Adrenal gland (tissue), 5 donors: ENCODE measurements at regions not wholly inside any gene's neighbourhood (a gene's known extent, or its start where the extent isn't known, plus 50 kb on each side); places are given as distances from the start of the nearest gene placed in this dataset.
"Not testable (repeated sequence)": the region's sequence is repeated elsewhere in the genome, so short reads cannot be mapped to it uniquely, and the experiment has no call there.

ENCODE experiments used
- POLR2A ChIP-seq, 2 donors: fragments of 450-650 bp; IDR thresholded peaks; one replicate each; pipeline ENCODE4 v1.6.1; 2017; ENCODE audit warnings: antibody characterized with exemption in 2 of 2, mild to moderate bottlenecking in 2 of 2, moderate library complexity in 1 of 2
- TF ChIP-seq, protein P1 (sequence below), 6 experiments: fragments of 450-650 bp in 4 of 6; fragments of 200-600 bp in 2 of 6; sonication (generic) in 1 of 6; IDR thresholded peaks; 1 replicate in 5 of 6; 2 replicates in 1 of 6; pipeline versions ENCODE4 v1.5.1 to v1.8.0; 2016 to 2021; ENCODE audit warnings: antibody characterized with exemption in 6 of 6, mild to moderate bottlenecking in 2 of 6, moderate library complexity in 1 of 6
- donor health status: DM: no; HTN: no; CAD: no.

DNA sequence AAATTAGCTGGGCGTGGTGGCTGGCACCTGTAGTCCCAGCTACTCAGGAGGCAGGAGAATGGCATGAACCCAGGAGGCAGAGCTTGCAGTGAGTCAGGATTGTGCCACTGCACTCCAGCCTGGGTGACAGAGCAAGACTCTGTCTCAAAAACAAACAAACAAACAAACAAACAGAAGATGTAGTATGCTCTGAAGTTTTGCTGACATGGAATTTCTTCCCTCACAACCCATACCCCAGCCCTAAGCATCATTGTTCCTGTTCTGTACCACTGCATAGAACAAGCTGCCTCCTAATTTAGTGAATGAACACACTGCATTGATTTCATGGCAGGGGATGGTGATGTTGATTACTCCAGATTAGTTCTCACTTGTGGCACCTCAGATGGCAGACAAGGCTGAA is 89.7 kb downstream of the SPATA31A6 start:
- TF ChIP-seq, protein P1, sequence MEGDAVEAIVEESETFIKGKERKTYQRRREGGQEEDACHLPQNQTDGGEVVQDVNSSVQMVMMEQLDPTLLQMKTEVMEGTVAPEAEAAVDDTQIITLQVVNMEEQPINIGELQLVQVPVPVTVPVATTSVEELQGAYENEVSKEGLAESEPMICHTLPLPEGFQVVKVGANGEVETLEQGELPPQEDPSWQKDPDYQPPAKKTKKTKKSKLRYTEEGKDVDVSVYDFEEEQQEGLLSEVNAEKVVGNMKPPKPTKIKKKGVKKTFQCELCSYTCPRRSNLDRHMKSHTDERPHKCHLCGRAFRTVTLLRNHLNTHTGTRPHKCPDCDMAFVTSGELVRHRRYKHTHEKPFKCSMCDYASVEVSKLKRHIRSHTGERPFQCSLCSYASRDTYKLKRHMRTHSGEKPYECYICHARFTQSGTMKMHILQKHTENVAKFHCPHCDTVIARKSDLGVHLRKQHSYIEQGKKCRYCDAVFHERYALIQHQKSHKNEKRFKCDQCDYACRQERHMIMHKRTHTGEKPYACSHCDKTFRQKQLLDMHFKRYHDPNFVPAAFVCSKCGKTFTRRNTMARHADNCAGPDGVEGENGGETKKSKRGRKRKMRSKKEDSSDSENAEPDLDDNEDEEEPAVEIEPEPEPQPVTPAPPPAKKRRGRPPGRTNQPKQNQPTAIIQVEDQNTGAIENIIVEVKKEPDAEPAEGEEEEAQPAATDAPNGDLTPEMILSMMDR (IDR thresholded peaks at IDR 0.05) = not testable (repeated sequence)
- not testable (repeated sequence) for TF ChIP-seq POLR2A (IDR thresholded peaks at IDR 0.05)
